ENCODE measurements at regions not wholly inside any gene's neighbourhood (a gene's known extent, or its start where the extent isn't known, plus 50 kb on each side); places are given as distances from the start of the nearest gene placed in this dataset.

- DNase-seq: no peak
These were observed 1326.6 kb downstream of the TBC1D22A start for GRCh38 chr22:48088926-48089536.

GRCh38 chr22:48088251-48088650 lies 1325.8 kb downstream of the TBC1D22A start:
- DNase-seq: no peak

- no peak for DNase-seq
These were observed 1323.6 kb downstream of the TBC1D22A start for GRCh38 chr22:48085901-48086645.

GRCh38 chr22:48084729-48085050 lies 1322.2 kb downstream of the TBC1D22A start:
- DNase-seq: no peak

GRCh38 chr22:48084041-48084728 lies 1321.7 kb downstream of the TBC1D22A start:
- no peak for DNase-seq

- no peak for DNase-seq
These were observed 1321.1 kb downstream of the TBC1D22A start for GRCh38 chr22:48083502-48083901.

- DNase-seq: no peak
These were observed 1319.8 kb downstream of the TBC1D22A start for GRCh38 chr22:48082284-48082683.

GRCh38 chr22:48081281-48081680 lies 1318.8 kb downstream of the TBC1D22A start:
- no peak for DNase-seq

GRCh38 chr22:48080316-48081165 lies 1318.1 kb downstream of the TBC1D22A start:
- DNase-seq: no peak

GRCh38 chr22:48079505-48080290 lies 1317.2 kb downstream of the TBC1D22A start:
- no peak for DNase-seq

- no peak for DNase-seq
These were observed 1316.4 kb downstream of the TBC1D22A start for GRCh38 chr22:48078825-48079224.

- DNase-seq: no peak
These were observed 1315.2 kb downstream of the TBC1D22A start for GRCh38 chr22:48077699-48078098.

GRCh38 chr22:48076008-48076407 lies 1313.6 kb downstream of the TBC1D22A start:
- no peak for DNase-seq

GRCh38 chr22:48075604-48076003 lies 1313.2 kb downstream of the TBC1D22A start:
- no peak for DNase-seq

- DNase-seq: no peak
These were observed 1310.3 kb downstream of the TBC1D22A start for GRCh38 chr22:48072777-48073176.

GRCh38 chr22:48071828-48072227 lies 1309.4 kb downstream of the TBC1D22A start:
- no peak for DNase-seq

GRCh38 chr22:48071305-48071704 lies 1308.9 kb downstream of the TBC1D22A start:
- no peak for DNase-seq

- DNase-seq: no peak
These were observed 1308.3 kb downstream of the TBC1D22A start for GRCh38 chr22:48070760-48071159.

GRCh38 chr22:48070083-48070482 lies 1307.6 kb downstream of the TBC1D22A start:
- DNase-seq: no peak

GRCh38 chr22:48069256-48069655 lies 1306.8 kb downstream of the TBC1D22A start:
- no peak for DNase-seq

GRCh38 chr22:48068323-48068885 lies 1306.0 kb downstream of the TBC1D22A start:
- no peak for DNase-seq

- no peak for DNase-seq
These were observed 1303.4 kb downstream of the TBC1D22A start for GRCh38 chr22:48065892-48066291.

Measured in NCI-H1105 (cell line).